WERI-Rb-1 (cell line): ENCODE measurements at regions not wholly inside any gene's neighbourhood (a gene's known extent, or its start where the extent isn't known, plus 50 kb on each side); places are given as distances from the start of the nearest gene placed in this dataset.

Source experiments
- DNase-seq: peaks from one replicate; pipeline ENCODE4 v3.0.0-alpha.2; 2020
- H3K27ac ChIP-seq: fragments of 250-450 bp; sonication (Bioruptor Pico); 2 replicates; pipeline ENCODE4 v1.5.1; 2020; ENCODE audit warnings: mild to moderate bottlenecking, moderate library complexity
- H3K27me3 ChIP-seq: fragments of 250-450 bp; sonication (Bioruptor Pico); 2 replicates; pipeline ENCODE4 v1.5.1; 2021; ENCODE audit warnings: mild to moderate bottlenecking, low read depth, moderate library complexity; ENCODE audit not compliant: insufficient read depth, severe bottlenecking
- H3K36me3 ChIP-seq: fragments of 250-450 bp; sonication (Bioruptor Pico); 2 replicates; pipeline ENCODE4 v1.5.1; 2020; ENCODE audit warnings: mild to moderate bottlenecking, moderate library complexity
- H3K4me3 ChIP-seq: 2 replicates; pipeline ENCODE4 v1.5.1; 2011; ENCODE audit warnings: low read depth, mild to moderate bottlenecking, control low read depth, low read length
- H3K9me3 ChIP-seq: fragments of 250-450 bp; sonication (Bioruptor Pico); 2 replicates; pipeline ENCODE4 v1.5.1; 2021; ENCODE audit warnings: mild to moderate bottlenecking, moderate library complexity; ENCODE audit not compliant: severe bottlenecking
- CTCF ChIP-seq: IDR thresholded peaks from 2 replicates; pipeline ENCODE4 v1.5.1; 2011; ENCODE audit warnings: low read depth, mild to moderate bottlenecking, control low read depth, inconsistent platforms, low read length

GRCh38 chr4:138696058-138696457, 319.5 kb upstream of the NOCT start:
- Histone ChIP-seq H3K4me3 (no peak overlapping the region), H3K27ac (no peak overlapping the region), H3K27me3 (no peaks in the 10 kb centered on the region), H3K36me3 (no peaks in the 10 kb centered on the region), H3K9me3 (no peaks in the 10 kb centered on the region)
- DNase-seq = no peak
- no peak for TF ChIP-seq CTCF

- no peak for TF ChIP-seq CTCF
- no peaks in the 10 kb centered on the region for H3K36me3 ChIP-seq
- no peak for DNase-seq
- no peak overlapping the region for H3K27ac ChIP-seq
- H3K4me3 ChIP-seq = no peak overlapping the region
- no peaks in the 10 kb centered on the region for H3K9me3 ChIP-seq
- H3K27me3 ChIP-seq = no peaks in the 10 kb centered on the region
Observed at GRCh38 chr4:138693526-138693925, 322.1 kb upstream of the NOCT start.

GRCh38 chr4:138692411-138692810, 323.2 kb upstream of the NOCT start:
- no peak for TF ChIP-seq CTCF
- Histone ChIP-seq H3K9me3 (no peaks in the 10 kb centered on the region), H3K36me3 (no peaks in the 10 kb centered on the region), H3K27me3 (no peaks in the 10 kb centered on the region), H3K27ac (no peak overlapping the region), H3K4me3 (no peak overlapping the region)
- DNase-seq = no peak

- TF ChIP-seq CTCF = no peak
- Histone ChIP-seq H3K27ac (no peak overlapping the region), H3K9me3 (no peaks in the 10 kb centered on the region), H3K4me3 (no peak overlapping the region), H3K27me3 (no peaks in the 10 kb centered on the region), H3K36me3 (no peaks in the 10 kb centered on the region)
- DNase-seq = no peak
Observed at GRCh38 chr4:138689593-138689992, 326.0 kb upstream of the NOCT start.

- no peak overlapping the region for H3K27ac ChIP-seq
- no peak for TF ChIP-seq CTCF
- H3K27me3 ChIP-seq = no peaks in the 10 kb centered on the region
- no peaks in the 10 kb centered on the region for H3K36me3 ChIP-seq
- no peak for DNase-seq
- no peak overlapping the region for H3K4me3 ChIP-seq
- H3K9me3 ChIP-seq = no peaks in the 10 kb centered on the region
Observed at GRCh38 chr4:138689187-138689586, 326.4 kb upstream of the NOCT start.

GRCh38 chr4:138688408-138689085, 327.0 kb upstream of the NOCT start:
- H3K27me3 ChIP-seq = no peaks in the 10 kb centered on the region
- H3K4me3 ChIP-seq = no peak overlapping the region
- no peak for TF ChIP-seq CTCF
- H3K27ac ChIP-seq = no peak overlapping the region
- no peaks in the 10 kb centered on the region for H3K9me3 ChIP-seq
- no peak for DNase-seq
- no peaks in the 10 kb centered on the region for H3K36me3 ChIP-seq
